ENCODE measurements at regions not wholly inside any gene's neighbourhood (a gene's known extent, or its start where the extent isn't known, plus 50 kb on each side); places are given as distances from the start of the nearest gene placed in this dataset.

DNA sequence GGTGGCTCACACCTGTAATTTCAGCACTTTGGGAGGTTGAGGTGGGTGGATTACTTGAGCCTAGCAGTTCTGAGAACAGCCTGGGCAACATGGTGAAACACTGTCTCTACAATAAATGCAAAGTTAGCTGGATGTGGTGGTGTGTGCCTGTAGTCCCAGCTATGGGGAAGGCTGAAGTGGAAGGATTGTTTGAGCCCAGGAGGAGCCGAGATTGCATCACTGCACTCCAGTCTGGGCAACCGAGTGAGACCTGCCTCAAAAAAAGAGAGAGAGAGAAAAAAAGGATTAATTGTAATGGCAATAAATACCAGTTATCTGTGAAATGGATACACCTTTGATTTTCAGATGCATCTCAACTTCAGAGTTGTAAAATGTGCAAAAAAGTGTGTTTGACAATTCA is 58.8 kb downstream of the SPRY1 start:
- no peak overlapping the region for H3K4me3 ChIP-seq
- no peak overlapping the region for H3K27ac ChIP-seq
- in situ Hi-C loops (cut with MboI; ENCODE audit: low pct_unique_long_range_greater_than_20kb in 2 of 9, low sequenced_read_pairs in 9 of 9, unreplicated experiment in 9 of 9), result no loop called here
- H3K4me1 ChIP-seq (replicated peaks in 1 of 2), result peaks cover 12 to 14% of the 10 kb centered on the region in 2 donors
- no peak for ATAC-seq (replicated peaks in 6 of 8)
- 0 to 100% (median 52%) methylated on average over 1 to 2 of the region's 2 CpGs; no CpG with 5 or more reads in 1 of the 10 experiments for WGBS, 10 experiments

DNA sequence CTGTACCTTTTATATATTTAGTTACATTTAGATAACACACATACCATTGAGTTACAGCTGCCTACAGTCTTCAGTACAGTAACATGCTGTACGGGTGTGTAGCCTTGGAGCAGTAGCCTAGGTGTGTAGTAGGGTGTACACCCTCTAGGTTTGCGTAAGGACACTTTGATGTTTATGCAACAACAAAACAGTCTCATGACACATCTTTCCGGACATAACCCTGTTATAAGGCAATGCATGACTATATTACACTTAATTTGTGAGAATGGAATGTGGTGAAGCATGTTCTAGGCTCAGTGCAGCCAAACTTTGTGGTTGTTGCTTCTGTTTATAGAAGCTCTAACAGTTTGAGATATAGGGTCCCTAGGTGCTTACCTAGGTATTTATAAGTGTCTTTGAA is 65.4 kb downstream of the SPRY1 start:
- in situ Hi-C loops (cut with MboI; ENCODE audit: low pct_unique_long_range_greater_than_20kb in 2 of 9, low sequenced_read_pairs in 9 of 9, unreplicated experiment in 9 of 9), result no loop called here
- no peak overlapping the region for H3K4me3 ChIP-seq
- H3K4me1 ChIP-seq (replicated peaks in 1 of 2), result peaks cover 4 to 7% of the 10 kb centered on the region in 2 donors
- ATAC-seq (replicated peaks in 6 of 8), result no peak
- 70 to 90% (median 83%) methylated on average over 1 to 3 of the region's 3 CpGs; no CpG with 5 or more reads in 5 of the 10 experiments for WGBS, 10 experiments
- H3K27ac ChIP-seq, result no peak overlapping the region

DNA sequence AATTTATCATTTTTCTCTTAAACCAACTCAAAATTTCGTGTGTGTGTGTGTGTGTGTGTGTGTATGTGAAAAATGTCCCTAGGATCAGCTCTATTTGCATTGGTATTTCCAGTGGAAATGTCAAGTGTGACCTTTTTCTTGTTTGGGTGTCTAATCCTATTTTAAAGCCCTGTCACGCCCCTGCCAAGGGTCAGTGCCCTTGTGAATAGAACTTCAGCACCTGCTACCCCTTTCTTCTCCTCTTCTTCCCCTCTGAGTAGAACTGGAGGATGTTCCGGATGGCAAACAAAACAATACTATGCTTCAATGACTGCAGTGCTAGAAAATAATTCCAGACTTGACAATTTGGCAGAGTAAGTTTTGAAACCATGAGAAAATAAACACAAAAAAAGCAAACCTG is 67.3 kb downstream of the SPRY1 start:
- WGBS, 10 experiments, result 6 to 53% (median 20%) methylated on average over 1 to 3 of the region's 3 CpGs; no CpG with 5 or more reads in 2 of the 10 experiments
- no peak for ATAC-seq (replicated peaks in 6 of 8)
- H3K4me3 ChIP-seq, result no peak overlapping the region
- no peak overlapping the region for H3K27ac ChIP-seq
- peaks cover 4 to 7% of the 10 kb centered on the region in 2 donors for H3K4me1 ChIP-seq (replicated peaks in 1 of 2)
- in situ Hi-C loops (cut with MboI; ENCODE audit: low pct_unique_long_range_greater_than_20kb in 2 of 9, low sequenced_read_pairs in 9 of 9, unreplicated experiment in 9 of 9), result no loop called here

DNA sequence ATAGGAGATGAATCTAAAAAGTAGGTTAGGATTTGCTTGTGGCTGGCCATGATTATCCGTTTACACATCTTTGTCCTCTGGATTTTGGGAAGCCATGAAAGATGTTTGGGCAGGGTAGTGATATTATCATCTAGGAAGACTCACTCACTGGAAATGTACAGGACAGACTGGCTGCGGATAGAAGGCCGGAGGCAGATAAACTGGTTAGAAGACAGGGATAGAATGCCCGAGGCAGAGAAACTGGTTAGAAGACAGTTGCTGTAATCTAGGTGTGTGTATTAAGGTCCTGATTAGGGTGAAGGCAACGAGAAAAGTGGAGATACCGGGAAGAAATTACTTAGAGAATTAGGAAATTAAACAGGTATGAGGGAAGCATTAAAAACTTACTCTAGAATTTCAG is 68.8 kb downstream of the SPRY1 start:
- no peak for ATAC-seq (replicated peaks in 6 of 8)
- Histone ChIP-seq H3K4me1 (replicated peaks in 1 of 2) (peaks cover 4 to 7% of the 10 kb centered on the region in 2 donors), H3K4me3 (no peak overlapping the region), H3K27ac (no peak overlapping the region)
- in situ Hi-C loops (cut with MboI; ENCODE audit: low pct_unique_long_range_greater_than_20kb in 2 of 9, low sequenced_read_pairs in 9 of 9, unreplicated experiment in 9 of 9), result no loop called here
- 0 to 100% (median 86%) methylated on average over 2 to 6 of the region's 6 CpGs; no CpG with 5 or more reads in 1 of the 10 experiments for WGBS, 10 experiments

DNA sequence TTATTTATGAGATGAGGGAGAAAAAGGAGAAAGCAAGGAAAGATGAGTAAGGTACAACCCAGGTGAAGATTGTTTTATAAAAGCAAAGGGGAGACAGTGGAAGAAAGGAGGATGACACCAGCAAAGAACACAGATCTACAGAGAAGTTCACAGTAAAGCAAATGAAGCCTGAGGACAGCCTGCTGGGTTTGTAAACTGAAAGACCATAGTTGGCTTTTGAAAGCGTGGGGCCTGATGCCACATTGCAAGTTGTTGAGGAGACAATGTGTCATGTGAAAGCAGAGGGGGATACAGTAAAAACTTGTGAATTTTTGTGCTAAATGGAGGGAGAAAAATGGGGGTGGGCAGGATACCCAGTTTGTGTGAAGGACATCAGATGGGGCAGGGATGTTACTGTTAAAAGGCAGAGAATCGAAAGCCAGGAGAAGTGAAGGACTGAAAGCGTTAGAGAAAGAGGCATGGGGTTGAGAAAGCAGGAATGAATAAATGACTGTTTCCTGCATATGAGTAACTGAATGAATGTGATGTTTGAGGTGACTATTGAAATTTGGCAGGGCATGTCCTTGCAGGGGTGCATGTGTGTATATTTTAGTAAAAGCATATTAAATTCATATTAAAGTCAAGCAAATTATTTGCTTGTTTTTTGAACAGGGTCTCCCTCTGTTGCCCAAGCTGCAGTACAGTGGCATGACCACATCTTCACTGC is 69.6 kb downstream of the SPRY1 start:
- WGBS, 10 experiments, result 0 to 100% (median 62%) methylated on average over 1 to 3 of the region's 3 CpGs
- Histone ChIP-seq H3K27ac (no peak overlapping the region), H3K4me1 (replicated peaks in 1 of 2) (peaks cover 4 to 7% of the 10 kb centered on the region in 2 donors), H3K4me3 (no peak overlapping the region)
- in situ Hi-C loops (cut with MboI; ENCODE audit: low pct_unique_long_range_greater_than_20kb in 2 of 9, low sequenced_read_pairs in 9 of 9, unreplicated experiment in 9 of 9), result no loop called here
- no peak for ATAC-seq (replicated peaks in 6 of 8)

DNA sequence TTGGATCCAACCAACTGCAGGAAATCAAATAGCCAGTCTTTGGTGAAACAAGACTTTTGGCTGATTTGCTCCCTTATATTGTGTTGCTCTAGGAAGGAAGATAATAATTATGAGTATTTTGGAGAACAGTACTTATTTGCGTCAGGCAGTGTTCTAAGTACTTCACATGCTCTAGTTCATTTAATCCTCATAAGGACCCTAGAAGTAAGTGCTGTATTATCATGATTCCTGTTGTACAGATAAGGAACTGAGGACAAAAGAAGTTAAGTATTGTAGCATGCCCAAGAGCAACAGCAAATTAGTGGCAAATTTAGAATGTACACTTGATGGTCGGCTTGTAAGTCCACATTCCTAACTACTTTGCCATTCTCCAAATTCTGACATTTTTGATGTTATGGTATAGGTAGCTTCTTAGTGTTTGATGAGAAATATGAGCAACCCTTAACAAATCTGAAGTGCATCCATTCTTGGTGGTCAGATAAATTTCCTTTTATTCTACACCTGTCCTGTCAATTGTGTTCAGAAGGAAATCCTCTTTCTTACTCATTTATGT is 72.0 kb downstream of the SPRY1 start:
- Histone ChIP-seq H3K4me1 (replicated peaks in 1 of 2) (peaks cover 4 to 7% of the 10 kb centered on the region in 2 donors), H3K4me3 (no peak overlapping the region), H3K27ac (no peak overlapping the region)
- 0 to 100% (median 70%) methylated on average over 1 to 2 of the region's 2 CpGs for WGBS, 10 experiments
- in situ Hi-C loops (cut with MboI; ENCODE audit: low pct_unique_long_range_greater_than_20kb in 2 of 9, low sequenced_read_pairs in 9 of 9, unreplicated experiment in 9 of 9), result no loop called here
- ATAC-seq (replicated peaks in 6 of 8), result no peak

DNA sequence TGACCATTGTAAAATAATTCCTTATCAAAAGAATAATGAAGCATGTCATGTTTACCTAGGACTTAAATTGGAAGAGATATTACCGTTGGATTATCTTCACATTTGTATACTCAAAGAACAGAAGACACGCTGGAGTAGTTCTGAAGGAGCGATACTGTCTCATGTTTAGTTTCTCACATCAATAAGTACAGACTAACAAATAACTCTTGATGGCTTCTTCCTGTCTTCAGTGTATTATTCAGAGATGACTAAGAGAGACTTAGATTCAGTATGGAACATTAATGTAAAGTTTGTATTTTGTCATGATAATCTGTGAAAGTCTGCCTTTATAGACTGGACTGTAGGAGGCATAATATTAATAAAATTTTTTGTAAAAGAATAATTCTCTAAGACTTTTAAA is 72.7 kb downstream of the SPRY1 start:
- 50 to 100% (median 91%) methylated on average over 1 to 3 of the region's 3 CpGs for WGBS, 10 experiments
- no peak overlapping the region for H3K4me3 ChIP-seq
- peaks cover 0 to 3% of the 10 kb centered on the region in 2 donors for H3K4me1 ChIP-seq (replicated peaks in 1 of 2)
- in situ Hi-C loops (cut with MboI; ENCODE audit: low pct_unique_long_range_greater_than_20kb in 2 of 9, low sequenced_read_pairs in 9 of 9, unreplicated experiment in 9 of 9), result no loop called here
- ATAC-seq (replicated peaks in 6 of 8), result no peak
- H3K27ac ChIP-seq, result no peak overlapping the region

DNA sequence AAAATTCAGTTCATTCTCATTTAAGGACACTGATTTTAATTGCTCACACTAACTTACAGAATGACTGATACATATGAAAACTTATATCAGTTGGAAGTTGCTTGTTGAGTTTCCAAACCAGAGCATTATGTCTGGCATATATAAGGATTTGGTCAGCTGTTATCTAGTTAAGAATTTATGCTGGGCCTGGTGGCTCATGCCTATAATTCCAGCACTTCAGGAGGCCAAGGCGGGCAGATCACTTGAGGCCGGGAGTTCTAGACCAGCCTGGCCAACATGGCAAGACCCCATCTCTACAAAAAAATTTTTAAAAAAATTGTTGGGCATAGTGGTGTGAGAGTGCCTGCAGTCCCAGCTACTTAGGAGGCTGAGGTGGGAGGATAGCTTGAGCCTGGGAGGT is 73.1 kb downstream of the SPRY1 start:
- H3K4me1 ChIP-seq (replicated peaks in 1 of 2), result no peaks in the 10 kb centered on the region
- no peak overlapping the region for H3K27ac ChIP-seq
- no peak overlapping the region for H3K4me3 ChIP-seq
- 57 to 100% (median 93%) methylated on average over 2 of the region's 2 CpGs; no CpG with 5 or more reads in 5 of the 10 experiments for WGBS, 10 experiments
- in situ Hi-C loops (cut with MboI; ENCODE audit: low pct_unique_long_range_greater_than_20kb in 2 of 9, low sequenced_read_pairs in 9 of 9, unreplicated experiment in 9 of 9), result no loop called here
- no peak for ATAC-seq (replicated peaks in 6 of 8)

DNA sequence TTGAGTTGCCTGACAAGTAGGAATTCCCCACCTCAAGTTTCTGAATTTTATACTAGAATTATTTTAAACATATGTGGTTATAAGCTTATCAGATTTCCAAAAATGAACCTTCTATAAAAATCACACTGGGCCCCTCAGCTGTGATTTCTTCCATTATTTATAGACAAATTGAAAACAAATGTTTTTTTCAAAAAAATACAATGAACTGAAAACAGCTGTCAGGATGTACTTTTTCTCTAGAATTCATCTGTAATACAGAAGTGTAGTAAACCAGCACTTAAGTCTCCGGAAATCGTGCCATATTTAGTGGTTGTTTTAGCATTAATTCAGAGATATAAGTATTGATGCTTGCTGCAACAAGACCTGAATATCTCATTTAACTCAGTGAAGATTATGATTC is 74.0 kb downstream of the SPRY1 start:
- Histone ChIP-seq H3K4me1 (replicated peaks in 1 of 2) (no peaks in the 10 kb centered on the region), H3K27ac (no peak overlapping the region), H3K4me3 (no peak overlapping the region)
- no peak for ATAC-seq (replicated peaks in 6 of 8)
- in situ Hi-C loops (cut with MboI; ENCODE audit: low pct_unique_long_range_greater_than_20kb in 2 of 9, low sequenced_read_pairs in 9 of 9, unreplicated experiment in 9 of 9), result no loop called here
- WGBS, 10 experiments, result 20 to 100% (median 95%) methylated on average over 2 of the region's 2 CpGs; no CpG with 5 or more reads in 1 of the 10 experiments

DNA sequence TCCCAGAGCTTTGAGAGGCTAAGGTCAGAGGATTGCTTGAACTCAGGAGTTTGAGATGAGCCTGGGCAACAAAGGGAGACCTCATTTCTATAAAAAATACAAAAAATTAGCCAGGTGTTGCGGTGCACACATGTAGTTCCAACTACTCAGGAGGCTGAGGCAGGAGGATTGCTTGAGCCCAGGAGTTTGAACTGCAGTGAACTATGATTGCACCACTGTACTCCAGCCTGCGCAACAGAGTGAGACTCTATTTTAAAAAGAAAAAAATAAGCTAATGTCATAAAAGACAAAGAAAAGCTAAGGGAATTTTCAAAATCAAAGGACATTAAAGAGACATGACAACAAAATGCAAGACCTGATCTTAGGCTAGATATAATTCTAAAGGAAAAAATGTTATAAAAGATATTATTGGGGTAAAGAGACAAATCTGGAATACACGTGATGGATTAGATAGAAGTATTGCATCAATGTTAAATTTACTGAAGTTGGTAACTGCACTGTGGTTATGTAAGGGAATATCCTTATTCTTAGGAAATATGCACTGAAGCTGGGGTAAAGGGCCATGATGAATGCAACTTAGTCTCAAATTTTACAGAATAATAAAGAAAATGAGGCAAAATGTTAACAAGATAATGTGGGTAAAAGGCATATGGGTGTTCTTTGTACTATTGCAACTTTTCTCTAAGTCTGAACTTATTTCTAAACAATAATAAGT is 75.2 kb downstream of the SPRY1 start:
- no peak overlapping the region for H3K27ac ChIP-seq
- WGBS, 10 experiments, result 45 to 100% (median 89%) methylated on average over 1 to 3 of the region's 3 CpGs
- in situ Hi-C loops (cut with MboI; ENCODE audit: low pct_unique_long_range_greater_than_20kb in 2 of 9, low sequenced_read_pairs in 9 of 9, unreplicated experiment in 9 of 9), result no loop called here
- no peak for ATAC-seq (replicated peaks in 6 of 8)
- no peak overlapping the region for H3K4me3 ChIP-seq
- H3K4me1 ChIP-seq (replicated peaks in 1 of 2), result no peaks in the 10 kb centered on the region

DNA sequence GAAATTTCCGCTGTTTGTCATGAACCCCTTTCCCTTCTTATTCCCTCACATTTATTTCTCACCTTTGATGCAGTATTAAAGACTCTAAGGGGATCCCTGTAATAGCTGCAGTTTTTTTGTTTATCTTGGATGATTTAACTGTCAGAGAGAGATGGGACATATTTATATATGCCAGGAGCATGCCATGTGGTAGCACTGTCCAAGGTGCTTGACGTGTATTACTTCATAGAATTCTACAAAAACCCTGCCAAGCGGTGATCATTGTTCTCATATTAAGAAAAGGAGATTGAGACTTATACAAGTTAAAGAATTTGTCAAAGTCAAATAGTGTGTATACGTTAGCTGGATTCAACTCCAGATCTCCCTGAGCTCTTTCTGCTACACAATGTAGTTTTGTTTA is 78.2 kb downstream of the SPRY1 start:
- Histone ChIP-seq H3K27ac (no peak overlapping the region), H3K4me1 (replicated peaks in 1 of 2) (peaks cover 4 to 5% of the 10 kb centered on the region in 2 donors), H3K4me3 (no peak overlapping the region)
- in situ Hi-C loops (cut with MboI; ENCODE audit: low pct_unique_long_range_greater_than_20kb in 2 of 9, low sequenced_read_pairs in 9 of 9, unreplicated experiment in 9 of 9), result no loop called here
- WGBS, 10 experiments, result 57 to 100% (median 92%) methylated on average over 2 to 4 of the region's 4 CpGs
- ATAC-seq (replicated peaks in 6 of 8), result no peak

DNA sequence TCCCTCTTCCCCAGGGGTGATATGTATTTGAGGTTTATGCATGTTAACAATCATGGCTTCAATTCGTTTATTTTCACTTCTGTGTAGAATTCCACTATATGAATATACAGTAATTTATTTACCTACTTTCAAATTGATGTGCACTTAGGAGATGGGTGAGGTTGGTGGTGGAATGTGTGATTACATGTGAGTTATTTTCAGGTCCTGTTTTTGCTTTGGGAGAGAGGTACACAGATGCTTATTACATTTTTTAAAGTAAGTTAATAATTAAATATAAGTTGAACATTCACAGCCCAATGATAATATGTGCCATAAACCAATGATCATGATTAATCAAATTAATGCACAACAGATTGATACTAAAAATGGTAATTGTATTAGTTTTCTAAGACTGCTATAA is 79.5 kb downstream of the SPRY1 start:
- ATAC-seq (replicated peaks in 6 of 8), result no peak
- Histone ChIP-seq H3K4me3 (no peak overlapping the region), H3K4me1 (replicated peaks in 1 of 2) (peaks cover 4 to 5% of the 10 kb centered on the region in 2 donors), H3K27ac (no peak overlapping the region)
- 0 to 50% (median 0%) methylated on average over 1 of the region's 1 CpG; no CpG with 5 or more reads in 3 of the 10 experiments for WGBS, 10 experiments
- in situ Hi-C loops (cut with MboI; ENCODE audit: low pct_unique_long_range_greater_than_20kb in 2 of 9, low sequenced_read_pairs in 9 of 9, unreplicated experiment in 9 of 9), result no loop called here

DNA sequence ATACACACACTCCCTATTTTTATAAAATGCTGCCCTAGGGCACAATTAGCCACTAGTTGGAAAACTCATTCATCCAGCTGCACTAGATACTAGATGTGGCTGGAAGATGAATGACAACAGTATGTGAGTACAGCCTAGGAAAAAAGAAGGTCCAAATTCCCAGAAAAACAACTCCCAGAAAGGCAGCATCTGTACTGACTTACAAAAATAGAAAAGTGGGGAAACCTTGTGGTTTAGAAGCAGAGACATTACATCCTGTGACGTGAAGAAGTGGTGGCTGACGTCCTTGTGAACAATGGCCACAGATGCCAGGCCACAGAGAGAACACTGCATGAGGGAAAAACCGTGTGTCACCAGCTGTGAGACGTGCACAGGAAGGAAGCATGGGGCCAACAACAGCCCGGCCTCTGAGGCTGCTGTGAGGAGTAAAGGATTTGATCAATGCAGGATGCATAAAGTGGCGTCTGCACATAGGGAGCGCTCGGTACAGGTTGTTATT is 81.2 kb downstream of the SPRY1 start:
- H3K27ac ChIP-seq, result no peak overlapping the region
- peaks cover 4 to 5% of the 10 kb centered on the region in 2 donors for H3K4me1 ChIP-seq (replicated peaks in 1 of 2)
- in situ Hi-C loops (cut with MboI; ENCODE audit: low pct_unique_long_range_greater_than_20kb in 2 of 9, low sequenced_read_pairs in 9 of 9, unreplicated experiment in 9 of 9), result no loop called here
- WGBS, 10 experiments, result 32 to 83% (median 78%) methylated on average over 1 to 6 of the region's 8 CpGs; no CpG with 5 or more reads in 3 of the 10 experiments
- H3K4me3 ChIP-seq, result no peak overlapping the region
- ATAC-seq (replicated peaks in 6 of 8), result peak in 3 of 8 experiments; percentile 40 to 74 (median 53)

All from motor neuron (in vitro differentiated cells).